Femur (tissue), 1 donor: ENCODE measurements at regions not wholly inside any gene's neighbourhood (a gene's known extent, or its start where the extent isn't known, plus 50 kb on each side); places are given as distances from the start of the nearest gene placed in this dataset.
"Not testable (repeated sequence)": the region's sequence is repeated elsewhere in the genome, so short reads cannot be mapped to it uniquely, and the experiment has no call there.

Experiments used
- DNase-seq: peaks from one replicate; pipeline ENCODE4 v3.0.0-alpha.2; 2017

- DNase-seq, result no peak
Measured at GRCh38 chr21:27581168-27581567, 614.3 kb upstream of the ADAMTS5 start.

- no peak for DNase-seq
Measured at GRCh38 chr21:27580276-27580675, 613.4 kb upstream of the ADAMTS5 start.

GRCh38 chr21:27578741-27579265 lies 611.9 kb upstream of the ADAMTS5 start:
- DNase-seq, result no peak

GRCh38 chr21:27572696-27573095 lies 605.8 kb upstream of the ADAMTS5 start:
- no peak for DNase-seq

GRCh38 chr21:27571706-27572105 lies 604.8 kb upstream of the ADAMTS5 start:
- no peak for DNase-seq

- peak; percentile 89 for DNase-seq
Measured at GRCh38 chr21:27570306-27570868, 603.5 kb upstream of the ADAMTS5 start.

- DNase-seq, result no peak
Measured at GRCh38 chr21:27569831-27570230, 602.9 kb upstream of the ADAMTS5 start.

GRCh38 chr21:27569091-27569490 lies 602.2 kb upstream of the ADAMTS5 start:
- DNase-seq, result no peak

- DNase-seq, result no peak
Measured at GRCh38 chr21:27567381-27567780, 600.5 kb upstream of the ADAMTS5 start.

- DNase-seq, result no peak
Measured at GRCh38 chr21:27566521-27566920, 599.6 kb upstream of the ADAMTS5 start.

- no peak for DNase-seq
Measured at GRCh38 chr21:27565364-27565763, 598.5 kb upstream of the ADAMTS5 start.

GRCh38 chr21:27564684-27565301 lies 597.9 kb upstream of the ADAMTS5 start:
- DNase-seq, result peak; percentile 53

GRCh38 chr21:27562303-27562702 lies 595.4 kb upstream of the ADAMTS5 start:
- no peak for DNase-seq

- no peak for DNase-seq
Measured at GRCh38 chr21:27561116-27561515, 594.2 kb upstream of the ADAMTS5 start.

- no peak for DNase-seq
Measured at GRCh38 chr21:27557356-27557755, 590.5 kb upstream of the ADAMTS5 start.

GRCh38 chr21:27555996-27556395 lies 589.1 kb upstream of the ADAMTS5 start:
- DNase-seq, result no peak

GRCh38 chr21:27550287-27550686 lies 583.4 kb upstream of the ADAMTS5 start:
- DNase-seq, result no peak

GRCh38 chr21:27548486-27548885 lies 581.6 kb upstream of the ADAMTS5 start:
- DNase-seq, result no peak

GRCh38 chr21:27545754-27546349 lies 579.0 kb upstream of the ADAMTS5 start:
- no peak for DNase-seq

GRCh38 chr21:27542126-27542525 lies 575.2 kb upstream of the ADAMTS5 start:
- DNase-seq, result not testable (repeated sequence)

- DNase-seq, result no peak
Measured at GRCh38 chr21:27536319-27536718, 569.4 kb upstream of the ADAMTS5 start.

GRCh38 chr21:27535188-27535587 lies 568.3 kb upstream of the ADAMTS5 start:
- DNase-seq, result no peak

GRCh38 chr21:27534206-27534605 lies 567.3 kb upstream of the ADAMTS5 start:
- no peak for DNase-seq

- DNase-seq, result peak; percentile 23
Measured at GRCh38 chr21:27532076-27532475, 565.2 kb upstream of the ADAMTS5 start.
